Fibroblast of gingiva (primary cell): ENCODE measurements at regions not wholly inside any gene's neighbourhood (a gene's known extent, or its start where the extent isn't known, plus 50 kb on each side); places are given as distances from the start of the nearest gene placed in this dataset.
A peak's percentile ranks its signal among the peaks of the same experiment; 100 is the strongest.

Source experiments
- DNase-seq: peaks from one replicate; pipeline ENCODE4 v3.0.0-alpha.2; 2011; ENCODE audit warnings: low read depth

DNA sequence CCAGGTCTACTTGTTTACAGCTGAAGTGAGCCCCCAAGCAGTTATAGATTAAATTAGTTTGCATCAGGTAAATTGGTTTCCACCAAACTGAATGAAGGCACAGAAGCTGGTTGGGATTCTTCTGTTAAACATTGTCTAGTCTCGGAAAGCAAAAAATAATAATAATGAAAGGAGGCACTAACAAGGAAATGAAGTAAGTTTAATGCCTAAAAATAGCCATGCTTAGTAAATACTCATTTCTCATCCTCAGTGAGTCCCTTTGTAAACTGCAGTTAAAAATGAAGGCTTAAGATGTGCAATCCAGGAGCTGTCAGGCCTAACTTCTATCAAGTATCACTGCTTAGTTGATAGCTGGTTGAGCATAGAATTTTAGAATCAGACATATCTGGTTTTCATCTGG, 113.5 kb downstream of the BTG1 start:
- DNase-seq = no peak

DNA sequence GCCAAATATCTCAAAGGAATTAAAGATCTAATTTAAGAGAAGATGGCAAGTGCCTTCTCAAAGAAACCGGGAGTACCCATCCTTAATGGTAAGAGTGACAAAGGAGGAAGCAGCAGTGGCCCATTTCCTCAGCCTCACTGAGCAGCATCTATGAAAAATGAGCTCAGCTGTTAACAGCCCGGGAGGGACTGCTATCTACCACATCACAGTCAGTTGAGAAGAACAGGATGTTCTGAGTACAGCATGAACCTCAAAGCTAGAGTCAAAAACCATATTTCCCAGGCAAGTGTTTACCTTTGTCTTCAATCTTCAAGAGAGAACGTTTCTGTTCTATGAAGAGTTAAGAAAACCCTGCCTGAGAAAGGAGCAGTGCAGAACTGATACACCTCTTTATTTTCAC, 115.0 kb downstream of the BTG1 start:
- peak; percentile 8 for DNase-seq

DNA sequence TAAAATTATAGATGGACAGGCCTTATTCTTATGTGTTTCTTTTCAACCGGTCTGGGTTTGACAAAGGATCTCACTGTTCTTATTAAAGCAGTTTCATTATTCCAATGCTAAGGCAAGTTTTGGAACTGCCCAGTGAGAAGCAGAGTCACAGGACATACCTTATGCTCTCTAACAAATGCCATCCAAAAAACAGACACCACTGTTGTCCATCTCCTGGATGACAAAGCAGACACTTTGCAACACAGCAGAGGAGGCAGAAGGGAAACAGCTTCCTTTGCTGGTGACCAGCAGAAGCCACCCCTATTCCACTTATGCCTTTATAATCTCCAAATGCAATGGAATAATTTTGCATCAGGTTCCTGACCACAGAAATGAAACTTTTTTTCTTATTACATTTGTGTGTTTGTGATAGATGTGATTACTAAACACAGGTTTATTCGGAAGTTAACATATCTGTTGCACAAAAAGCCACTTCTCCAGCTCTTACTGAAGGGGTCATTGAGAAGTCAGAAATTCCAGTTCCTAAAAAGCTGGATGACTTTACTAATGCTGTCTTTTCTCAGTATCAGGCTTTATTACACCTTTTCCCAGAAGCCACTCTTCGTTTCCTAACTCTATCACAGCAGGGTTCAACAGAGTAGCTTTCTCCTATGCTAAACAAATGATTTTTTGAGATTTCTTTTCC, 115.6 kb downstream of the BTG1 start:
- no peak for DNase-seq

DNA sequence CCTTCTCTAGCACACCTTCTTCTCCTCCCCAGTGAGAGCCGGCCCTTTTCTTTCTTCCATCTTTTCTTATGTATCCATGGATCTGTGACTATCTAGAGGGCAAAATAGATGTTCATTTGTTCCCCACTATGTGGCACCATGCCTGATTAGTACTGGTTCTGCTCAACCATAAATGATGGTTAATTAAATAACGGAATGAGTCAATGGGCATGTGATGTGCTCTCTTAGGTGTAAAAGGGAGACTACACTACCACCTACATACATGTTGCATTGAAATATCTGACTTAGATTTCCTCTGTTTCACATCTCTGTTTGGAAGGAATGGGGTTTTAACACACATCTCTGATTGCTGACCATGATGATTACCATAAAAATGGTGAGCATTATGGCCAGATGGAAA, 116.5 kb downstream of the BTG1 start:
- no peak for DNase-seq

DNA sequence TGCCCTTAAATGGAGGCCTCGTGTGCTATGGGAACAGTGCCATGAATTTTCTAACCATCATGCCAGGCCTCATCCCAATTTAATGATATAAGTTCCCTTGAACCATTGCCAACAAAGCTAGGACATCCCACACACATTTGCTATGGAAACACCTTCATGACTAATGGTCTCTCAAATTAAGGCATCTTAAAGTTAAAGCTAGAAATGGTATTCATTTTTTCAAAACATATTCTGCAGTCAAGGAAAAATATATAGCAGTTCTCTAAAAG, 117.3 kb downstream of the BTG1 start:
- DNase-seq = no peak

DNA sequence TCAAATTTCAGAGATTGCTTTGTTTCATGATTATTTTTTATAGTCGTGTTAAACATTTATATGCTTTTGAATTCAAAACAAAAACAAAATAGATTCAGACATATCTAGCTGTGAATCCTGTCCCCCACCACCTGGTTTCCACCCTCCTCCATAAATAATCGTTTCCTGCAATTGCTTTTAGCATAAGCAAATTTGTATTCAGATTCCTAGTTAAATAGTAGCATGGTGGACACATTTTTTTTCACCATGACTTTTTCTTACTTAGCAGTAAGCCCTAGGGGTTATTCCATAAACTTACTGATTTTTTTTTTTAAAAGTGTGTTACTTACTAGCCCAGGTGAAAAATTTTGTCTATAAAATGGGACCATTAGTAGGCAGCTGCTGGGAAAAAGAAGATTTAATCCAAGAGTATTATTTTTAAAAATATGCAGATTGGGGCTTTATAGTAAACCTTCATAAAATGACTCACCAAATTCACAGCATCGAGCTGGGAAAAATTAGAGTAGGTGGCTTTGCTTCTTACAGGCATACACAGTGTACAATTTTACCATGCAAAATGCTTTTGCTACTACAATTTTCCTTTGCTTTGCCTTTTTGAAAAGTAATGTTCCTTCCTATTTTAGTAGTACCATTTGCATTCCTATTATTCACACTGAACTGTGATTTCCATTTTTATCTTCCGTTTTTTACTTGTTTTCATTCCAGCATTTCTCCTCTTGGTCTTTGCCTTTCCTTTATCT, 117.8 kb downstream of the BTG1 start:
- DNase-seq = no peak

DNA sequence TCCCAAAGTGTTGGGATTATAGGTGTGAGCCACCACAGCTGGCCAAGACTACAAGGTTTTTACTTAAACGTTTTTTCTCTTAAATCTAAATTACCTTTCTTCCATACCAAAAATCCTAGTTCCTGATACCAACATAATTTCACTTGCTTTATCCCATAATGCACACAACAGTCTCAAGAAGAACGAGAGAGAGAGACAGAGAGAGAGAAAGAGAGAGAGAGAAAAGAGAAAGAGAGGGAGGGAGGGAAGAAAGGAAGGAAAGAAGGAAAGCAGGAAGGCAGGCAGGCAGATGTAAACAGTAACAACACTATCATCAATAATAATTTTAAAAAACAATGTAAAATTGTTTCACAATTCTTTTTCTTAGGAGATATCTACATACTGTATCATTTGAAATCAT, 118.4 kb downstream of the BTG1 start:
- DNase-seq = no peak

DNA sequence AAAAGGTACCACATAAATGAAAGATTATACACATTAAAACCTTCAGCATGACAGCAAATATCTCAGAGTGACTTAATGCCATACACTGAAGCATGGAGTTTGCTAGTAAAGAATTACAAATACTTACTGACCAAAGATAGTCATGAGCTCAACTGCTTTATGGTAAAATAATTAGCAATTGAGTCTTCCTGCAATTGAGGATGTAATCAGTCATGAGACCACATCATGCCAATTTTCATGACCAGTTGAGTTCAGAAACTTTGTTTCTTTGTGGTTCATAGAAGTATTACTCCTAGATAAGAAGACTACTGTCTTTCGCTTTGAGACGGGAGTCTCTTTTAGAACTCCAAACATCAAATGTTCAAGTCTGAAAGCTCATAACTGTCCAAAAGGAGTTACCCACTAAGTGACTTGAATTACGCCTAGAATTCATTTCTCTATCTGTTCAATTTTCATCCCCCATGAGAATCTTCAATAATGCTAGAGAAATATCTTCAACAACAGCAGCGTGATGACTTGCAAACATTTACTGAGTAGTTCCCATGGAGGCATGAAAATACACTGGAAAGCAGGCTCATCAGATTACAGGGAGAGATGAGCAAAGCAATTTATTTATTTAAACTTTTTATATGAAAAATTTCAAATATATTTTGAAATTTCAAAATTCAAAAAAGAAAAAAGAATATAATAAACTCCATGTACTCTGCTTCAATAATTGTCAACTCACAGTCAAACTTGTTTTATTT, 120.0 kb downstream of the BTG1 start:
- no peak for DNase-seq

DNA sequence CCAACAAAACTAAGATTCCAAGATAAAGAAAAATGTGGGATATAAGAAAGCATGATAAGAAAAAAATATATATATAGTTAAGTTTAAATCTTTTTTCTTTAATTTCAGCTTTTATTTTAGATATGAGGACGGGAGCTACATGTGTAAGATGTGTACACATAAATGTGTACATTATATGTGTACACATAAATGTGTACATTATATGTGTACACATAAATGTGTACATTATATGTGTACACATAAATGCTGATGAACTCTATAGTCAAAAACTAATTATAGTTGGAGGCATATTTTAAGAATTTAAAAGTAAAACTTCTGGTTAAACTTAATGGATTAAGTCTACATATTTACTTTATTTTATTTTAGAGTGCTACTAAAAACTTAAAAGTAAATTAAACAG, 123.6 kb downstream of the BTG1 start:
- no peak for DNase-seq

DNA sequence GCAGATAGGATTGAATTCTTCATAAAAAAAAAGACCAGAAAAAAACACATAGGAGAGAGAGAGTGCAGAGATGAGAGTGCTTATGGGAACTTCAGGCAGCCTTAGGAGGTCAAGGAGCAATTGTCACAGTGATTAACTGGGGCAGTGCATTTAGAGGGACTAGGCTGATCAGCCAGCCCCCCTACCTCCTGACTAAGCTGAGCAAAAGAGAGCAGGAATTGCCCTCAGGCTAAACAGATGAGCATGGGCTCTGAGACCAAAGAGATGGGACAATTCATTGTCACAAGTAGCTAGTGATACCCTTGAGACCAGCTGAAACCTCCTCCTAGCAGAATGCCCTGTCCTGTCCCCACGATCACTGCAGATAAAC, 124.0 kb downstream of the BTG1 start:
- DNase-seq = no peak

DNA sequence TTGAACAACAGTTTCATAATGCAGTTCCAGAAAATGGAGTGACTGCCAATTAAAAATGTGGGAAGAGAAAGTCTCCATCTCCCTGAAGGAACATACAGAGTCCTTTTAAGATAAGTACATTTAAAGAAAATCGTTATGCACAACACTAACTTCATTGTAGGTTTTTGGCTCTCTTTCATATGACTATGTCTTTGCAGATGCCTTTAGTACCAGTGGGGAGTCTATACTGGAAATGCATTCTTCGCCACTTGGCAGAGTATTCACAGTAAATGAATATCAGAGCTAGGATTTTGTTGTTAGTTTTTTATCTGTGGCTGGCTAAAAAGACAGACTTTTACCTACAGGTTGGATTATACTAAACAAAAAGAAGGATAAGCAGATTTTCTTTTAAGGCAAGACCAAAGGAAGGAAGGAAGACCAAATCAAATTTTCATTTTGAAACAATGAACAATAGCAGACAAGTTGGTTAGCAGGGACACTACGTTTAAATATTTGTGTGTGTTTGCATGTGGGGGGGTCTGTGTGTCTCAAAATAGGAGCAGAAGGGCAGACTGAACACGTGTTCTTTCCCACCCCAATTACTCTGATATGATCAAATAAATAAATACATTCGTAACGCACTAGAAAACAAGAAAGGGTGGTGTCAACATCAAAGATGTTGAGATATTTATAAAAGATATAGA, 124.5 kb downstream of the BTG1 start:
- DNase-seq = no peak

DNA sequence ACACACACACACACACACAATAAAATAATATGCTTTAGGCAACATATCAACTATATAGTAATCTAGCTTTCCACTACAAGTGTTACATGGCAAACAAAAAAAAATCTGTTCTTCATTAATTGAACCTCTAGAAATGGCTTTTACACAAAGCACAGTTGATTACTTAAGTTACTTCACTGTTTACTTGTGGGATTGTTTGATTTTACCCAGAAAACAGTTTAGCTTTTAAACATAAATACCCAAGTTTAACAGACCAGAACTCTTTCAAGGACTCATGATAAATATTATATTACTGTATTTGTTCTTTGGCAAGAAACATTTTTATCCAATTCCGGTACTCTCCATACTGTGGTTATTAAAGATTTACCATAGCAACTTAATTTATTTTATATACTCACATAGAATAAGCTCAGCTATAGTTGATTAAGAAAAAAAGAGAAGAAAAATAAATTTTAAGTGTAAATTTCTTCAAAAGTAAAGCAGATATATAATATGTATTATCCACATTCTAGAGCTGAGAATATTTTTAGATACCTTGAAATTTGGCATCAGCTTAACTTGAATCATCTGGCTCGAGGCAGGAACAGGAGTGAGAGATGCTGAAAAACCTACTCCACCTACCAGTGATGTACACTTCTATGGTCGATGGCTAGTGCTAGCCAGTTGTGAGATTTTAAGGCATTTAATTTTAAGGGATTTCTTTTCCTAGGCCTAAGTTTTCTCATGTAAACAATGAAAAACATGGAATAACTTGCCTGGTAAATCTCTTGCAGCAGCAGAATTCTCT, 126.0 kb downstream of the BTG1 start:
- peak; percentile 65 for DNase-seq

DNA sequence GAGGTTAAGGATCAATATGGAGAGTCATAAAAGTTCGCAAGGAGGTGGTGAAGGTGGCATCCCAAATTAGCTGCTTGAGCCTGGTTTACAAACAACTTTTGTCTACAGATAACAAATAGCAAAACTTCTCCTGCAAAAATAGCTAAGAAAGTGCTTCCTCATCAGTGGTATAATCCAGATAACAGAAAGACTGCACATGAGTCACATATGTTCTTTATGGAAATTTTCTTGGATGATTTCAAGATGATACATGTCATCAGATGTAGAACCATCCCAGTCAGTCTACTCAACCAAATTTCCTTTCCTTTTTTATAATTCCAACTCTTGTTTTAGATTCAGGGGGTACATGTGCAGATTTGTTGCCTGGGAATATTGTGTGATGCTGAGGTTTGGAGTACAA, 133.0 kb downstream of the BTG1 start:
- DNase-seq = no peak

DNA sequence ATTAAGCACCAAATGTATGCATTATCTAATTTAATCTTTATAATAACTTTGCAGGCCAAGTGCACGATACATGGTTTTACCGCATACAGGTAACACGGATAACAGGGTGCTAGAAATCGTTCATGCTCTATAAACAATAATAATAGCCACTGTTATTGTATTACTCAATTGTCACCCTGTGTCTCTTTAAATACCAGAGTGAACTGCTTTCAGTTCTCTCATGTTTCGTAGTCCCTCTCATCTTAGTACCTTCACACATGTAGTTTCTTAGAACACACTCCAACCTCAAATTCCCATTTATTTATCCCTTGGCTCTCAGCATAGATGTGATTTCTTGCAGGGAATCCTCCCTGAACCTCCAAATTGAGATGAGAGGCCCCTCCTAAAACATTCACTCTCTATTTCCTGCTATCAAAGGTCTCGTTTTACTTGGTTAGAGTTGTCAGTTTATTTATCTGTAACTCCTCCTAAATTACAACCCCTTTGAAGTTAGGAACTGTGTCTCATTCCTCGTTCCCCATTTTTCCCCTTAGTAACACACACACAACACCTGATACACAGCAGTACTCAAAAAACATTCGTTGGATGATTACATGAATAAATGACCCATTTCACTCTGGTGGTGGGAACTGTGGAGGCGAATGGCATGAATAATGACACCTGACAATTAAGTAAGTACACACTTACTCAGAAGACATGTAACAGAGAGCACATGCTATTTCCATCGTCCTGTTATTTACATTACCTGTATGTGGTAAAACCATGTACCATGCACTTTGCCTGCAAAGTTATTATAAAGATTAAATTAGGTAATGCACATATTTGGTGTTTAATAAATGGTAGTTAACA, 134.6 kb downstream of the BTG1 start:
- no peak for DNase-seq

DNA sequence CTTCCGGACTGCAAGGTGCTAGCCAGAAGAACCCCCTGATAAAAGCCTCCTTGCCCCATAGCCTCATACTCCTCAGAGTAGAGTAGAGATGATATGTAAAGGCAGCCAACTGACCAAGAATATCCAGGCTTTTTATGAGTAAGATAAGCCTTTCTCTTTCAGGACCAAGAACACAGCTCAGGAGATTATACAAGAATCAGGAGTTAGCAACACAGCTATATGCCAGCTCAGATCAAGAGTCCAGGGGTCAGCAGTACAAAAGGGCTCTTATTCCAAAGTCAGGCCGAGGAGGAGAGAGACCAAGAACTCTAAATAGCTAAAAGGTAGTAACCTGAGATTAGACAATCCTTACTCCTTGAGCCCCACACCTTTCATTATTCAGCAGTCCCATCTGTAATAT, 135.3 kb downstream of the BTG1 start:
- DNase-seq = no peak

DNA sequence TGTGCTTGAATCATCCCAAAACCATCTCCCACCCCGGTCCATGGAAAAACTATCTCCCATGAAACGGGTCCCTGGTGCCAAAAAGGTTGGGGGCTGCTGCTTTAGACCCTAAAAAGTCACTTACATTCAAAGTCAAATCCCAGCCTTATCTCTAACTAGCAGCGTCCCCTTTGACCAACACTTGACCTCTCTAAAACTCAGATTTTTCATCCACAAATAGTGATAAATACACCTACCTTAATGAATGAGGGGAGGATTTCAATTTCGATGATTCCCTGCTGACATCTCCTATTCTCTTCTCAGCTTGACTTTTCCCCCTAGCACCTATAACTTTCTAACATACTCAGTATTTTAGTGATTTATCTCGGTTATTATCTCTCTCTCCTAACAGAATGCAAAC, 137.3 kb downstream of the BTG1 start:
- DNase-seq = no peak

DNA sequence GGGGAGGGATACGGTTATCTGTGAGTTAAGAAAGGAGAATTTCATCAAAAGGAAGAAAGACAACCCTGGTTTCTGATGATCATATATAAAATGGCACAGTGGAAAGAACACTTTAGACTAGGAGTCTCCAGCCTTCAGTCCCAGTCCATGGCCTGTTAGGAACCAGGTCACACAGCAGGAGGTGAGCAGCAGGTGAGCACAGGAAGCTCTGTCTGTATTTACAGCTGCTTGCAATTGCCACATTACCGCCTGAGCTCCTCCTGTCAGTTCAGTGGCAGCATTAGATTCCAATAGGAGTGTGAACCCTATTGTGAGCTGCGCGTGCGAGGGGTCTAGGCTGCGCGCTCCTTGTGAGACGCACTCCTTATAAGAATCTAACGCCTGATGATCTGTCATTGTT, 137.9 kb downstream of the BTG1 start:
- no peak for DNase-seq

DNA sequence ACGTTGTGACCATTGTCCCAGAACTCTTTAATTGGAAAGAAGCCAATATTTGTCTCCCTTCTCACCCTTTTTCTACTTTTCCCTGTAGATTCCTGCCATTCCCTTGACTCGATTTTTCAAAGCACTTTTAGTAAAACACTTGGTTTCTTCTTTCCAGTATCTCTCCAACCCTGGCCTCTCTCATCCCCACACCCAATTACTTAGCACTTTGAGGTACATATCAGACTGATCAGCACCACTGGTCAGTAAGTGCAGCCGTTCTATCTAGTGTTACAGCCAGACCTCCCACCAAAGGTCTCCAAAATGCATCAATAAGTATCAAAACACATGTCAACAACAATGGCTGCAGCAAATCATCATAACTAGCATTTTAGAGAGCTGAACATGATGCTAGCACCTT, 141.9 kb downstream of the BTG1 start:
- DNase-seq = no peak

DNA sequence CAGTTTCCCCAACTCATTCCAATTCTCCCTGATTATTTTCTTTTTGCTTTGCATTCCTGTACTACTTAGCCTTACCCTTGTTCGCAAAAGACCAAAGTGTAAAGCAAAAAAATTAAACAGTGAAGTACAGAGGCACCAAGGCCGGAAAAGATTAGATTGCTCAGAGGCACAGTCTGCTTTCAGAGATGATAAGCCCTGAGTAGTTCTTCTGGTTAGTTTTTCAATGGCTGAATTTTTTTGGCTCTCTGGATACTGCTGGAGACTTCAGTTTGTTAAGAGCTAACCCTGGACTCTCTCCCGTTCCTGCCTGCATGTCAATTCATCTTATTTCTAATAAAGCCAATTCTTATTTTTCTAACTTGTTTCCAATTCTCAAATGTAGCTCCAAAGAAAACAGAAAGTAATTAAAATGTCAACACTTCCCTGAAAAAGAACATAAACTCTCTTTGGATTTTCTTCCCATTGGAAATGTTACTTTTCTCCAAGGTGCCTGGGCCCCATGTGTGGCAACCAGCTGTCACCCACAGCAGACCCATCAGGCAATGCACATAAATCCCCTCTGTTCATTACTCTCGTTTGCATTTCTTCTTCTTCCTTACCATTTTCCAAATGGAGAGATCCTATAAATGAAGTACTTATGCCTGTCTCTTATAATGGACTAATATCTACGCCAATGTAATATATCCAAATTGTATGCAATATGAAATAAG, 142.8 kb downstream of the BTG1 start:
- DNase-seq = no peak

DNA sequence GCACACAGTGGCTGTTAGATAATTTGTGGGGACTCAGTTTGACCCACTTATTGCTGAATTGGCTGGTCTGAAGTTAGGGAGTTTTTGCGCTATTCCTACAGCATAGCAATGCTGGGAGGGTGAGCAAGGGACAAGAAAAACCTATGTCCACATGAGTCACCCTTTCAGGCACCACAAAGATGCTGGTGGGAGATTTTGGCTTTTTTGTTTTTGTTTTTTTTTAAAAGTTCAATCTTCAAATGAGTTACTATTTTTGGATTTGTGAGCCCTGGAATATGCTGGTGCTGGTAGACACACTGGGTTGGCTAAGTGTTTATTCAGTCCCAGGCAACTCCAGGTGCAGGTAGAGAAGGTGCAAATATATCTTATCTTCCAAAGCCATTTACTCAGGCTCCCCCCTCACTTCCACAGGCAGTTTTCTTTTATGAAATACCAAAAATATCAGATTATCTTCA, 143.4 kb downstream of the BTG1 start:
- no peak for DNase-seq

DNA sequence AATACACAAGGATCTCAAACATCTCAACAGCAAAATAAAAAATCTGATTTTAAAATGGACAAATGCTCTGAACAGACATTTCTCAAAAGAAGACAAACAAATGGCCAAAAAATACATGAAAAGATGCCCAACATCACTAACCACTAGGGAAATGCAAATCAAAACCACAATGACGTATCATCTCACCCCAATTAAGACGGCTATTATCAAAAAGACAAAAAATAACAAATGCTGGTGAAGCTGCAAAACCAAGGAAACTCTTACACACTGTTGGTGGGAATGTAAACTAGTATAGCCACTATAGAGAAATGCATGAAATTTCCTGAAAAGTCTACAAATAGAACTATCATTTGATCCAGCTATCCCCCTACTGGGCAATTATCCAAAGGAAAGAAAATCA, 145.0 kb downstream of the BTG1 start:
- peak; percentile 21 for DNase-seq
